C4-2B (cell line): ENCODE measurements at regions not wholly inside any gene's neighbourhood (a gene's known extent, or its start where the extent isn't known, plus 50 kb on each side); places are given as distances from the start of the nearest gene placed in this dataset.

Experiments
- ZFX ChIP-seq: fragments of 450-650 bp; IDR thresholded peaks from 2 replicates; pipeline ENCODE4 v1.6.1; 2017
- TF ChIP-seq, protein P1 (sequence below): fragments of 450-650 bp; conservative IDR thresholded peaks from 2 replicates; pipeline ENCODE4 v1.5.1; 2017; ENCODE audit warnings: mild to moderate bottlenecking

DNA sequence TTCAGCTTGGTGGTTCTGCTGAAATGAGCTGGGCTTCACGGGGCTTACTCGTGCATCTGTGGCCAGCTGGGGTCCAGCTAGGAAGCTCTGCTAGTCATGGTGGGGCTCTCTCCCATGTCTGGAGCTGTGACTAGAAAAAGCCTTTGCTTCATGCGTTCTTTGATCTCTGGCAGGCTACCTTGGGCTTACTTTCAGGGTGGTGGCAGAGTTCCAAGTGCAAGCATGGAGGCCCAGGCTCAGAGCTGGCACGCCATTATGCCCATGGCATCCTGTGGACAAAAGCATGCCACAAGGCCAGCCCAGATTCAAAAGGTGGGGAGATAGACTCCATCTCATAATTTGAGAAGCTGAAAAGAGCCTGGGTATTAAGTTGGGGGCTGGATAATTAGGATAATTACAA is 55.4 kb upstream of the GBA3 start:
- TF ChIP-seq, protein P1, sequence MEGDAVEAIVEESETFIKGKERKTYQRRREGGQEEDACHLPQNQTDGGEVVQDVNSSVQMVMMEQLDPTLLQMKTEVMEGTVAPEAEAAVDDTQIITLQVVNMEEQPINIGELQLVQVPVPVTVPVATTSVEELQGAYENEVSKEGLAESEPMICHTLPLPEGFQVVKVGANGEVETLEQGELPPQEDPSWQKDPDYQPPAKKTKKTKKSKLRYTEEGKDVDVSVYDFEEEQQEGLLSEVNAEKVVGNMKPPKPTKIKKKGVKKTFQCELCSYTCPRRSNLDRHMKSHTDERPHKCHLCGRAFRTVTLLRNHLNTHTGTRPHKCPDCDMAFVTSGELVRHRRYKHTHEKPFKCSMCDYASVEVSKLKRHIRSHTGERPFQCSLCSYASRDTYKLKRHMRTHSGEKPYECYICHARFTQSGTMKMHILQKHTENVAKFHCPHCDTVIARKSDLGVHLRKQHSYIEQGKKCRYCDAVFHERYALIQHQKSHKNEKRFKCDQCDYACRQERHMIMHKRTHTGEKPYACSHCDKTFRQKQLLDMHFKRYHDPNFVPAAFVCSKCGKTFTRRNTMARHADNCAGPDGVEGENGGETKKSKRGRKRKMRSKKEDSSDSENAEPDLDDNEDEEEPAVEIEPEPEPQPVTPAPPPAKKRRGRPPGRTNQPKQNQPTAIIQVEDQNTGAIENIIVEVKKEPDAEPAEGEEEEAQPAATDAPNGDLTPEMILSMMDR, result no peak
- TF ChIP-seq ZFX, result no peak
